ENCODE measurements at regions not wholly inside any gene's neighbourhood (a gene's known extent, or its start where the extent isn't known, plus 50 kb on each side); places are given as distances from the start of the nearest gene placed in this dataset.
"Not testable (repeated sequence)": the region's sequence is repeated elsewhere in the genome, so short reads cannot be mapped to it uniquely, and the experiment has no call there.

DNA sequence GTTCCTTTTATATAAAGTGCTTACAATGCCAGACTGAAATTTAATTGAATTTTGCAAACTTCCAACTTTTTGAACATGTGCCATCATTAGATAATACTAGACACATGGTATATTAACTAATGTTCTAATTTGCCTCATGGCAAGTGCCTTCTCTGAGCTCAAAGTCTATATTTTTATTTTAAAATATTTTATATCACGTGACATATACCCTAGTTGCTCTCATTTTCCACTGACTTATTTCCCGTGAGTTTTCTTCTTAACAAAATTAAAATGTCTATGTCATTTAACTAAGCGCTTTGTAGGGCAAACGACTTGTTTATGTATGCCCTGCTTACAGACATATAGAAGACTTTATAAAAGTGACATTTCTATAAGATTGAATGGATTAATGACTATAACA lies 509.6 kb upstream of the SYT4 start:
- DNase-seq (ENCODE audit: insufficient read length, low spot score) (no peak), FAIRE-seq (no peak)

DNA sequence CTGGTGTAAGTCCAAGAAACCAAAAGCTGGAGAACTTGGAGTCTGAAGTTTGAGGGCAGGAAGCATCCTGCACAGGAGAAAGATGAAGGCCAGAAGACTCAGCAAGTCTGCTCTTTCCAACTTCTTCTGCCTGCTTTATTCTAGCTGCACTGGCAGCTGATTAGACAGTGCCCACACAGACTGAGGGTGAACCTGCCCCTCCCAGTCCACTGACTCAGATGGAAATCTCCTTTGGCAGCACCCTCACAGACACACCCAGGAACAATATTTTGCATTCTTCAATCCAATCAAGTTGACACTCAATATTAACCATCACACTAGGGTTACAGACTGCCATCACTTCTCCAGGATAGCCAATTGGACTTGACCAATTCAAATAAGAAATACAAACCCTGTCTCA lies 510.4 kb upstream of the SYT4 start:
- not testable (repeated sequence) for FAIRE-seq; DNase-seq (ENCODE audit: insufficient read length, low spot score)

DNA sequence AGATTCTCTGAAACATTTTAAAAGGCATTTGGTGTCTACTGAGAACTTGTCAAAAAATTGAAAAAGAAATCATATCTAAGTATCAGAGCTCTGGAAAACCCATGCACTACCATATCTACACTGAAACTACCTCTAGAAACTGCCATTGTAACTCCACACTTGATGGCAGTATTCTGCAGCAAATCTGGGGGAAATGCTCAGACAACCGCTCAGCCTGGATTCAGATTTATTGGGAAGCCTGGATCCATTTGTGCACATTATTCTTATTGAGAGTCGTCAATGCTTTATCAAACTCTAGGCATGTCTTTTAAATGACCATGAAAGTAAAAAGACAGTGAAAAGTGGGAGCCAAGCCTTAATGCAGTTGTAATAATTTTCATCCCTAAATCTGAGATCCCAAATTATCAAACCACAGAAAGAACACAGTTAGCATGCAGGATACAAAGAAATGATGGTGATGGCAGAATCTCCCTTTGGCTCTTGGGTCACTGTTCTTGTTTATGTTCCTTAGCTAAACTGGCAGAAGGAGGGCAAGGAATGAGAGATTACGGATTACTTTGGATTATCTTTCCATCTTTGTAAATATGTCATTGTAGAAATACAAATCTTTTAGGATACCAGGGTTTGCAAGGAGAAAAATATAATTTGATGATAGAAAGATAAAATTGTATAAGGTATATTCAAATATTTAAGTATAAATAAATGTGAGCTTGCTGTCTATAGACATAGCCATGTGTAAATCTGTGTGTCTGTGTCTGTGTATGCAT lies 512.1 kb upstream of the SYT4 start:
- DNase-seq (ENCODE audit: insufficient read length, low spot score) (no peak), FAIRE-seq (no peak)

DNA sequence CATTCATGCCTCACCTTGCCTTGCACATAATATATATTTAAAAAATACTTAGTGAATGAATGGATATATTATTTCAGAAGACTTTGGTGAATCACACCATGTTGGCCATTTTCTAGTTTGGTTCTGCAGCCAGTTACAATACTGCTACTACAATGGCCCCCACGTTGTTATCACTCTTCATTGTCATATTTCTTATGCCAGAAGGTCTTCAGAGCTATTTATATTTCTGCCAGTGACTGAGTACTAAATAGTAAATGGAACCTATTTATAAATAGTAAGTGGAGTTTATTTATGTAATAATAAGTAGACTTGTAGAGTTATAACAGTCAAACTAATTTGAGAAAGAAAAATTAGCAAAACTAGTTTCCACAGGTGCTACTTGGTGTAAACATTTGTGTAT lies 516.6 kb upstream of the SYT4 start:
- FAIRE-seq (no peak), DNase-seq (ENCODE audit: insufficient read length, low spot score) (no peak)

DNA sequence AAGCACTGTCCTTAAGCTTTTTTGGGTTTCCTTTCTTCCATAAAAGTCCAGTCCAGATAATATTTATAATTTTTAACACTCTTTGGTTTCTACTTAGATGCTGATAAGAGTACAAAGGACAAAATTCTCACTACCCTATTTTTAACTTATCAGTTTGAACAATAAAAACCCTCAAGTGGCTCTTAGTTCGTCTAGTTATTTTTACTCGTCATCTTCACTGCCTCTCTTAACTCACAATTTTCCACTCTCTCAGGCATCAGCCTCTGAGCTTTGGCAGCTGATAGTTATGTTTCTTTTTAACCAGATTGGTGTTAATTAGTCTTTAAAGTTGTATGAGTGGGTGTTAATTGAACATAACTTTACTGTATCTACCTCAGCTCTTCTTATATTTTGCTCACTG lies 517.1 kb upstream of the SYT4 start:
- no peak for FAIRE-seq
- no peak for DNase-seq (ENCODE audit: insufficient read length, low spot score)

DNA sequence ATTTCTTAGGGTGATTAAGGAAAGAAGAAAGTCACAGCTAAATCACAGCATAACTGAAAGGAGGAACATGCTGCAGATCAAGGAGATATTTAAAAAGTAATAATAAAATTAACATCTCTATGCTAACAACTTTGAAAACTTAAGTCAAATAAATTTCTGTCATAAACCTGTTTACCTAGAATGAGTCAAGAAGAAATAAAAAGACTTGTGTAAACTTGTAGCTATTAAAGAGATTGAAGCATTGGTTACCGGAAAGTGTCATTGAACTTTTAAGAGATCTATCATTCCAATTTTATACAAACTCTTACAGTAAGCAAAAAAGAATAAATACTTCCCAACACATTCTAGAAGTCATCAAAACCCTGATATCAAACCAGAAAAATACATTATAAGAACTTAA lies 520.1 kb upstream of the SYT4 start:
- no peak for FAIRE-seq
- DNase-seq (ENCODE audit: insufficient read length, low spot score), result no peak

DNA sequence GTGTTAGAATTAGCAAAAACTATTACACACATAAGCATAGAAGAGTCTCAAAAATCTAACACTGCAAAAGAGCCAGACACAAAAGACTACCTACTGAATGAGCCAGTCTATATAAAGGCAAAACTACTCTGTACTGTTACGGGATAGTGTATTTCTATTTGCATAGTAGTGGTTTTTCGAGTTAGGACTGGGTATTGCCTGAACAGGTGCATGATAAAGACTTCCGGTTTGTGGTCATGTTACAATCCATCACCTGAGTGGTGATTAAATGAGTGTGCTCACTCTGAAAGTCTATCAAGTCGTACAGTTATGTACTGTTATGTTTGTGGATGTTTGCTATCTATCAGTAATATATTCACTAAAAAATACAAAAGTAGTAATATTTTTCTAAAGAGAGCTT lies 523.3 kb upstream of the SYT4 start:
- FAIRE-seq, result no peak
- no peak for DNase-seq (ENCODE audit: insufficient read length, low spot score)

DNA sequence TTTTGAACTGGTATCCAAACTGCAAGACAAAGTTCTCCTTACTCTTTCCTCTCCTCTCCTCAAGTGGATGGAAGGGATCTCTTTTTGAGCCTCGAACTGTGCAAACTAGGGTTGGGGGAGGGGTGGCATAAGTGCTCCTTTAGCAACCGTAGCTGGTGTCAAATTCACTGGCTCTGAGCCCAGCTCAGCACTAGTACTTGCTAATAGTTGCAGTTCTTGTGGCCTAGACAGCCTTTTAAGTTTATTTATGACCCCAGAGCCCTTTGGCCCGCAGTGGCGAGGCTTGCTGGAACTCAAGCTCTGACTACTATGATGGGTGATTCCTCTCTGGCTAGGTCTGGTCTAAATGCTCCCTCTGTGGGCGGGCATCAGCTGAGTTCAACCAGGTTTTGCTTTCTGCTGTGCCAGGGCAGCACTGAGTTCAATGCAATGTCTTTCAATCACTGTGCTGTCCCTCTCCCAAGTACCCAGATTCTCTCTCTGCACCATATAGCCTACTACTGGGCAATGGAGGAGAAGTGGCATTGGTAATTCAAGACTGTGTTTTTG lies 528.4 kb upstream of the SYT4 start:
- DNase-seq (ENCODE audit: insufficient read length, low spot score) (no peak), FAIRE-seq (no peak)

DNA sequence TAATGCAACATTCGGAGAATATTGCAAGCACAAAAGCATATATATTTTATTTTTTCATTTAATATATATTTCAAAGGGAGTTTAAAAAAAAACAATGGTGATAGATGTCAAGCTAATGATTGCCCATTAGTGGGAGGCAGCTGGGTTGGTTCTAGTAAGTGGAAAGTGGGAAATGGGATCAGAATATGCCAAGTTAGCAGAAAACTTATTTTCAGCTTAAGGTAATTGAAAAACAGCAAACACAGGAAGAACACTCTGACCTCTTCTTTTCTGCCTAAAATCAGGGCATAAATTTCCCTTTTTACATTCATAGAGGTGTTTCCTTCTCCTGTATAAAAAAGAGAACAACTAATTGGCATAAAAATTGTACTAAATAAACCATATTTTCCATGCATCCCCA lies 535.3 kb upstream of the SYT4 start:
- DNase-seq (ENCODE audit: insufficient read length, low spot score), result no peak
- FAIRE-seq, result no peak

DNA sequence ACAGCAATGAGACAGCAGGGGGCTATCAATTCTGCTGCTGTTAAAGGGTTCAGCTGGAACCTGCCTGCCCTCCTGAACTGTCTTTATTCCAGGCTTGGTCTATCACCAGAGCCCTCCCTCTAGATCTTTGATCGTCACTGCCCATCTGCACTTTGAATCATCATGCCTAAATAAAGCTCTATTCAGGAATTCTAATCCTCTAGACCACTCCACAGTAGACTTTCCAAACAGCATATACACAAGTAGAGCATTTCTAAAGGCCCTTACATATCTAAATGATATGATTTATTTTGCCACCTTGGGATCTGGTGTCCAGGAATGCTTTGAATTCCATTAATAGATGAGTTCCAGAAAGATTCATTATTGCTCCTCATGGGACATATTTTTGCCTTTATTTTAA lies 542.1 kb upstream of the SYT4 start:
- DNase-seq (ENCODE audit: insufficient read length, low spot score) (no peak), FAIRE-seq (no peak)

DNA sequence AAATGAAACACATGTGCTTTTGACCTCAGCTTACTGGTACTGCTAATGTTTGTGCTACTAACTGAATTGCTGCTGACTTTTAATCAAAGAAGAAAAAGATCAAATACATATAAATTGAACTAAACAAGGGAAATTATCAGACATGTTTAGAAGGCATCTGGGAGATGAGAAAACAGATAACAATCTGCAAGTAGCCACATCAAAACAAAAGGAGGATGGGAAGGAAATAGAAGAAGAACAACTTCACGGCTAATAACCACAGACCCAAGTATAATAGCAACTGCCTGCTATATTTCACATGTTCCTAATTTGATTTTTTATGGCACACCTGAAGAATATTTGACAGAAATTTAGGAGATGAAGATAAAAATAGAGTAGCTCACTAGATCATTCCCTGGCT lies 542.6 kb upstream of the SYT4 start:
- FAIRE-seq (no peak), DNase-seq (ENCODE audit: insufficient read length, low spot score) (no peak)

DNA sequence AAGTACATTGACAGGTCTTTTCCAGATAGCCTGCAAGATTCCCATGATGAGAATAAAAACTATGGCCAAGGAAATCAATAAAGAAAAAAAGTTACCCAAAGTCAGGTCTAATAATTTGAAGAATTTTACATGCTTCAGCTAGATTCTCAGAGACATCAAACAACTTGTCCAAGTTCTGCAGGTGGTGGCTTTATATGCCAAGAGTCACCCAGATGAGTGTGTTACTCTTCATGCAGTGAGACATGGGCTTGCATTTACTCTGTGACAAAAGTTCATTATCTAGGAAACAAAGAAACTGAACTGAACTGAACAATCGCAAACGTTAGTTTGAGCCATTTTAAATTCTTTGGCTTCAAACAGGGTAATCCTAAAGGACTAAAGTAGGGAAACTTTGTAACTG lies 548.5 kb upstream of the SYT4 start:
- FAIRE-seq (no peak), DNase-seq (ENCODE audit: insufficient read length, low spot score) (no peak)

DNA sequence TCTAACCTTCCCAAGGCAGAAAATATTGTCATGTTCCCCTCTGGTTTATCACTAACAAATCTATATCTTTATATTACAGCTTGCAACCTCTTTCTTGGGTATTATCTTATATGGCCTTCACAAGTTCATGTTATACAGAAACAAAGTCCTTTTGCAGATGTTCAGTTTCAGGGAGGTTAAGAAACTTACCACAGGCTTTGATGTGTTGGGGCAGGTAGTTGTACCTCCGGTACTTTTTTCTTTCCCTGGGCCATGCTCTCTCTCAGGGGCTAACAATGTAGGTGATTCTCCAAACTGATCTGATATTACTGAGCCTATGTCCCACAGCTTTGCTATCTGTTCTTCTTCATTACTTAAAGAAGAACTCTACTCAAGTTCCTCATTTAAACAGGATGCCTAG lies 548.9 kb upstream of the SYT4 start:
- FAIRE-seq (no peak), DNase-seq (ENCODE audit: insufficient read length, low spot score) (no peak)

DNA sequence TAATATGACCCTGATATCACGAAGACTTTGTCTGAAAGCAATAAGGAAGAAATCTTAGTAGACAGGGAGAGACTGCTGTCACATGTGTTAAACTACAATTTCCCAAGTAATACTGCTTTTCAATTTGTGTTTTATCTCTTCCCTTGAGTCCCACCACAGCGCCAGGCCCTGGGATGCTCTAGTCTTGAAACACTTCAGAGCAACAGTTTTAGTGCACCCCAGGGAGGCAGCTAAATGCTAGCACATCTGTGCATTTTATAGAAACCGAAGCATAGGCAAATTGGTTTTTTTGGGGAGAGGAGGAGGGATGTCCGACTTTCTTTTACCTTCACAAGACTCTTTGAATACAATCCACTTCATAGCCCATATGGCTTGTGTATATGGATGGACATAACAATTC lies 550.0 kb upstream of the SYT4 start:
- no peak for FAIRE-seq
- DNase-seq (ENCODE audit: insufficient read length, low spot score), result no peak

DNA sequence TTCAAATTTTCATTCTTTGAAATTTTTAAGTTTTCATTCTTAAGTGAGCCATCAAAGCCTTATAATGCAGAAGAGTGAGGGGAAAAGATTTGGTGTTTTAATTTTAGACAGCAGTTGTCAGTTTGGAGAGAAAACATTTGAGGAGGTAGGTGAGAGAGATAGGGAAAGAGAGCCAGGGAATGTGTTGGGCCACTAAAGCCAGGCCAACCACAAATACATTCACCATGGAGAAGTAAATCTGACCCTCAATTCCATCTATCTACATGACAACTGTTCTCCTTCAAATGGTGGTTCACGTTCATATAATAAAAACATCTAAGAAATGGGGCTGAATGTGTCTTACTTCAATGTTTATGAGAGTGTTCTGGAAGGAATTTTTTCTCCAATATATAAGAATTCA lies 553.0 kb upstream of the SYT4 start:
- FAIRE-seq, result no peak

DNA sequence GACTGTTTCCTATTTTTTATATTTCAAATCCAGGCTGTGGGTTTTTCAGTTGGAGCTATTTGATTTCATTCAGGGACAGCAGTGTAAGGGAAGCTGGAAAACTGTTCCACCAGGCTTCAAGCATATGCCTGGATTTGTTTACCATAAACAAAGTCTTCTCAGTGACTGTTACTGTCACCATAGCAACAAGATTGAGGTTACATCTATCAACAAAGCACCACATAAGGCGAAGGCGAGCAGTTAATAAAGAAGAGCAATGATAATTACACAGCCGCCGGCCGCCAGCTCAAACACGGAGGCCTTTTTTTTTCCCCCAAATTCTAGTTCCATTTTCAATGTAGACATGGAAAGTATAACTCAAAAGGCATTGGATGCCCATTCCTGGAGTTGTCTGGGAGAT lies 553.7 kb upstream of the SYT4 start:
- no peak for DNase-seq (ENCODE audit: insufficient read length, low spot score)
- no peak for FAIRE-seq

More for the DNA sequence above, 553.0 kb upstream of the SYT4 start:
- DNase-seq (ENCODE audit: insufficient read length, low spot score), result no peak

DNA sequence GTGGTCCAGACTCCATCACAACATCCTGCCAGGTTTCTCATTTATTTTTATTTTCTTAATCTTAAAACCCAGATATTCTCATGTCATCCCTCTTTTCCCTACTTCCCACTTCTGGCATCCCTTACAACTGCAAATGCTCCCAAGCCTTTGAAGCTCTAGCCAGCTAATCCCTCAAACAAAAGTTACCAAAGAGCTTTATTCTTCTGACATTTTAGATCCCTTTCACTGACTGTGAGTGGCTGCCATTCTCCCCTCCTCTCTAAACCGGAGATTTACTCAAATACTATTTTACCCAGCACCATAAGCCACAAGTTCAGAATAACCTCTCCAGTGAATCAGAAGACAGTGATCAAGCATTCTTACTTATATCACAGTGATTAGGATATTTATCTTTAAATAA lies 569.0 kb upstream of the SYT4 start:
- no peak for DNase-seq (ENCODE audit: insufficient read length, low spot score)

DNA sequence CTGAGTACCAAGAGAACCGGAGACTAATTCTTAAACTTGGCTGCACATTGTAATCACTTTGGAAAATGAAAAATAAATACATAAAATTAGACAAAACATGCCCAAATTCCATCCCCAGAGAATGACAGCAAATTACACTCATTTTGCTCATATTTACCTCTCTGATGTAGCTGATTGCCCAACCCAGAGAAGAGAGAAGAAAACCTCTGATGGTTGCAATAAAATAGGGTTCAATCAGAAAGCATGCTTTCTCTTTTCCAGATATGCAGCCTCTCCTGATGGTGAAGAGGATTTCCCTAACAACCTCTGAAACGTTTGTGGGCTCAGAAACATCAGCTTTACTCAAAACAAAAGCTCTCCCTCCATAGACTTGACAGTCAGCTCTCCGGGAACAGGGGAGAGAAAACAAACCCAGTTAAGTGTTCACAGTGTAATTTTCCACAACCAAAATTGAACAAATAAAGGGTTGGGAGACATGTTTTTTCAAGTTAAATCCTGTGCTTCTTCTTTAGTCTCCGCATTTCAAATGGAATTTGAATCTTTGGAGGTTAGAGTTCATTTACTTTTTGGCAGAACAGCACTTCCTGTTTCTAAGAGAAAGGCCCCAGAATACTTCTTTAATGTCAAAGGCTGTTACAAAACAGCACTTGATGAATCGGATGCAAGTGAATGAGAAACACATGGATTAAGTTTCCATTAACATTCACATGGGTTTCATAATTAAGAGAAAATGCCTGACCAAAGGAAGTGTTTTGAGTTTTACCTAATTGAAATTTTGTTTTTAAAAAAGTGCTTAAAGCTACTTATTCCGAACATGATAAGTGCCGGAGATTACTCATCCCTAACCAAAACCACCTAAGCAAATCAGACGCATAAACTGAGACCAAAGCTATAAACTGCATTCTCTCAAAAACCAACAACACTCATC lies 570.1 kb upstream of the SYT4 start:
- no peak for DNase-seq (ENCODE audit: insufficient read length, low spot score)
- FAIRE-seq, result no peak

More for the DNA sequence above, 569.0 kb upstream of the SYT4 start:
- no peak for FAIRE-seq

DNA sequence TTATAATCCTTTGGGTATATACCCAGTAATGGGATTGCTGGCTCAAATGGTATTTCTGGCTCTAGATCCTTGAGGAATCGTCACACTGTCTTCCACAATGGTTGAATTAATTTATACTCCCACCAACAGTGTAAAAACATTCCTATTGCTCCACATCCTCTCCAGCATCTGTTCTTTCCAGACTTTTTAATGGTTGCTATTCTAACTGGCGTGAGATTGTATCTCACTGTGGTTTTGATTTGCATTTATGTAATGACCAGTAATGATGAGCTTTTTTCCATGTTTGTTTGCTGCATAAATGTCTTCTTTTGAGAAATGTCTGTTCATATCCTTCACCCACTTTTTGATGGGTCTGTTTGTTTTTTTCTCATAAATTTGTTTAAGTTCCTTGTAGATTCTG lies 572.5 kb upstream of the SYT4 start:
- not testable (repeated sequence) for DNase-seq (ENCODE audit: insufficient read length, low spot score); FAIRE-seq

DNA sequence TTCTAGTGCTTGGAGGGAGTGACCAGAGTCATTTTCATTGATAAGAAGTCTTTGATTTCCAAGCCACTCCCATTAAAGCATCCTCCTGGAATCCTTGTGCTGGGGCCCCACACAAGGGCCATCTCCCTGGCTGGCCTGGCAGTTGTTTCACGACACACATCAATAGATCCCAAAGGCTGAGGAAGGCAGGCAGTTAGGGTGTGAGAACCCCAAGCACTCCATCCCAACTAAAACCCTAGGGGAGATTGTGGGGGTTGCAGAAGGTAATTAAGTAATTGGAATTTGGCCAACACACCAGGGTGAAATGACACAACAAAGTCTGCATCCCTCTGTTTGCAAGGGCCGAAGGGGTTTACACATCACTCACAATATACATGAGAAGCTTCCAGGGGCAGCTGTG lies 578.1 kb upstream of the SYT4 start:
- FAIRE-seq (no peak), DNase-seq (ENCODE audit: insufficient read length, low spot score) (no peak)

DNA sequence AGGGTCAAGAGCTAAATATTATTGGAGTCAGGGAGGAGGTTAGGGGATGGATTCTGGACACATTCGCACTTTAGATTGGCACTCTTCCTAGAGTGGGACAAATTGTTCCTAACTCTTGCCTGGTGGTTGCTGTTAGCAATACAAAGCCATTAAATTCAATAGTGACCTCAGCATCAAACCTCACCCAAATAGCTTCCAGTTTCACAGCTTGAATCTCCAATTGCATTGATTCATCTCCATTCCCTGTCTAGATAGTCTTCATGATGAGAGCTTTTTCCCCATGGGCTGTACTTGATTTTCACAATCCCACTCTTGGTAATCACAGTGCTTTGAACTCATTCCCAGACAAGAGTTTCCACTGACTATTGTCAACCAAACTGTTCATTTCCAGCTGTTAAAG lies 585.9 kb upstream of the SYT4 start:
- no peak for DNase-seq (ENCODE audit: insufficient read length, low spot score)
- no peak for FAIRE-seq

DNA sequence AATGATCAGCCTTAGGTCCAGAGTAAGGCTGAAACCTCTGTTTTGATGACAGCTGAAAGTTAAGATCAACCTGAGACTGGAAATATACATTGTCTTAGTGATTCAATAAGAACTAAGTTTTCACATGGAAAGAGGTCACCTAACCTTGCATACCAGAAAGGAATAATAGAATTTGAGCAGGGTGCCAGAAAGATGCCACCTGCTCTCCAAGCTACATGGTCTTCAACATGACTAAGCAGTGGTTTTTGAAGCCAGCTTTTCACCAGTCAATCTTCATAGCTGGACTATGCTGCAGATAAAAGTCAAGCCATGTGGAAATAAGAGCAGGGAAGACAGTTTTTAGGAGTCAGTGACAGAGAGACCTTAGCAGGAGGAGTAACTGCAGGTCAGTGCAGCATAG lies 589.4 kb upstream of the SYT4 start:
- DNase-seq (ENCODE audit: insufficient read length, low spot score) (no peak), FAIRE-seq (no peak)
